Brain microvascular endothelial cell (primary cell): ENCODE measurements at regions not wholly inside any gene's neighbourhood (a gene's known extent, or its start where the extent isn't known, plus 50 kb on each side); places are given as distances from the start of the nearest gene placed in this dataset.

Source experiments
- DNase-seq: peaks from one replicate; pipeline ENCODE4 v3.0.0-alpha.2; 2020
- H3K27ac ChIP-seq: fragments of 250-450 bp; sonication (Bioruptor Pico); 2 replicates; pipeline ENCODE4 v1.5.1; 2020; ENCODE audit warnings: mild to moderate bottlenecking, moderate library complexity
- H3K27me3 ChIP-seq: fragments of 250-450 bp; sonication (Bioruptor Pico); replicated peaks from 2 replicates; pipeline ENCODE4 v1.5.1; 2020; ENCODE audit warnings: mild to moderate bottlenecking
- H3K36me3 ChIP-seq: fragments of 250-450 bp; sonication (Bioruptor Pico); replicated peaks from 2 replicates; pipeline ENCODE4 v1.5.1; 2020; ENCODE audit warnings: mild to moderate bottlenecking
- H3K4me3 ChIP-seq: 2 replicates; pipeline ENCODE4 v1.5.1; 2011; ENCODE audit warnings: low read depth, mild to moderate bottlenecking, control low read depth, low read length, moderate library complexity
- CTCF ChIP-seq: IDR thresholded peaks from 2 replicates; pipeline ENCODE4 v1.5.1; 2011; ENCODE audit warnings: low read depth, mild to moderate bottlenecking, moderate library complexity, low read length, control low read depth, inconsistent platforms; ENCODE audit errors: missing control alignments
- in situ Hi-C: cut with HindIII; loops from 2 replicates; pipeline ENCODE4 v1.10.0; 2017; ENCODE audit warnings: low sequenced_read_pairs, low pct_ligation_motif_present

GRCh38 chr5:158326256-158326655, 467.3 kb upstream of the CLINT1 start:
- DNase-seq, result no peak
- Histone ChIP-seq H3K27ac (no peak overlapping the region), H3K4me3 (no peak overlapping the region), H3K27me3 (no peaks in the 10 kb centered on the region), H3K36me3 (no peaks in the 10 kb centered on the region)
- TF ChIP-seq CTCF, result no peak
- in situ Hi-C loops, result no loop called here

DNA sequence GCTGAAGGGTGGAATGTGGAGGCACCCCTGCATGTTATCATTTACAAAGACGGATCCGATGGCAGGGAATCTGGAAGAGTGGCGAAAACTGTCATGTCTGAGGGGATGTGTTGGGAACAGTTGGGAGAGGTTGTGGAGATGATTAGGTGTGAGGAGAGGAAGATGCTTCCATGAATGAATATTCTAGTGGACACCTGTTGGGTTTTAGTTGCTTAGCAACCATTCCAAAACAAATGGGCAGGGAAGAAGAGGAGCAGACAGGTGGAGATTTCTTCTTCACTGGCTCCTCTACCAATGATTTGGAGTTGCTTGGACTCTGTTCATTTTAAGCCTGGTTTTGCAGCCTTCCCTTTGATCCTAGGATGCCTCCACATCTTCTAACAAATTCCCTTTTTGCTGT, 465.3 kb upstream of the CLINT1 start:
- no peak for DNase-seq
- no peak overlapping the region for H3K27ac ChIP-seq
- H3K27me3 ChIP-seq, result no peaks in the 10 kb centered on the region
- no peaks in the 10 kb centered on the region for H3K36me3 ChIP-seq
- in situ Hi-C loops, result no loop called here
- no peak overlapping the region for H3K4me3 ChIP-seq
- TF ChIP-seq CTCF, result no peak

GRCh38 chr5:158322620-158323019, 463.7 kb upstream of the CLINT1 start:
- Histone ChIP-seq H3K36me3 (no peaks in the 10 kb centered on the region), H3K27me3 (no peaks in the 10 kb centered on the region), H3K27ac (no peak overlapping the region), H3K4me3 (no peak overlapping the region)
- in situ Hi-C loops, result no loop called here
- no peak for DNase-seq
- TF ChIP-seq CTCF, result no peak

- no peak for DNase-seq
- Histone ChIP-seq H3K36me3 (no peaks in the 10 kb centered on the region), H3K4me3 (no peak overlapping the region), H3K27ac (no peak overlapping the region), H3K27me3 (no peaks in the 10 kb centered on the region)
- in situ Hi-C loops, result no loop called here
- TF ChIP-seq CTCF, result no peak
Observed at GRCh38 chr5:158320934-158321333, 462.0 kb upstream of the CLINT1 start.

DNA sequence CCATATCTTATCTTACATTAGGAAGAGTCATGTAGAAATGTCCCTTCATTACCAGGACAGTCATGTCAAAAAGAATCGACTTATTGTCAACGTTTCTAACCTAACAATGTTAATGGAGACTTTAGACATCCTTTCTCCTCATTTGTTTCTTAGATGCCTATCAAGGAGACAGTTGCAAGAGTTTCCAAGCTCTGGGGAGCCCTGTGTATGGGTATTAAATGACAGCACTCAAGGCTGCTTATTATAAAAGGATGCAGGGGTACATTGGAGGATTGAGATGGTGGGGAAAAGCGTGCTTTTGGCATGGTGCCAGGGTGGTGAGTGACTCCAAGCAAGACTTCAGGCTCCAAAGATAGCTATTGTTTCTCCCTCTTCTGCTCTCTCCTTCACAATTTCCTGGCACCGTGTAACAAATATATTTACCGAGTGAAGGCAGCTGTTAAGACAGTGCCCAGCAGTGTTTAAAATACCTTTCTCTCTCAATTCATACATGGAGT, 461.3 kb upstream of the CLINT1 start:
- Histone ChIP-seq H3K27me3 (no peaks in the 10 kb centered on the region), H3K27ac (no peak overlapping the region), H3K36me3 (no peaks in the 10 kb centered on the region), H3K4me3 (no peak overlapping the region)
- DNase-seq, result no peak
- in situ Hi-C loops, result no loop called here
- TF ChIP-seq CTCF, result no peak

DNA sequence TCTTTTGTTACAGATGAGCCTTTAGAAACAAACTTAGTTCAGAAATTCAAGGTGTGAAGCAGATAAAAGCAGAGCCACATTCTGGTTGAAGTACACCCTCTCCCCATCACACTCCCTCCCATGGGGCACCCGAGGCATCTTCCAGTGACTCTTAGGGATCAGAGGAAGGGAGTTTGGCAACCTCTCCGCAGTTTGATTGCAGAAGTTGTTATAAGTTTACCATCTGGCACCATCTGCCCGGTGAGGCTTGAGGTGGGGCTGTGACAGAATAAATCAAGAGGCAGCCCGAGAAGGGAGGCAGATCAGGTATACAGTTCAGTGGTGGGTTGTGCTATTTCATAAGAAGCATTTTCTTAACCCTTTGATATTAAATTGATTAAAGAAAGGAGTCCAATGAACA, 458.6 kb upstream of the CLINT1 start:
- Histone ChIP-seq H3K36me3 (no peaks in the 10 kb centered on the region), H3K4me3 (no peak overlapping the region), H3K27me3 (no peaks in the 10 kb centered on the region), H3K27ac (no peak overlapping the region)
- no peak for TF ChIP-seq CTCF
- in situ Hi-C loops, result no loop called here
- no peak for DNase-seq
